ENCODE measurements at regions not wholly inside any gene's neighbourhood (a gene's known extent, or its start where the extent isn't known, plus 50 kb on each side); places are given as distances from the start of the nearest gene placed in this dataset.

DNA sequence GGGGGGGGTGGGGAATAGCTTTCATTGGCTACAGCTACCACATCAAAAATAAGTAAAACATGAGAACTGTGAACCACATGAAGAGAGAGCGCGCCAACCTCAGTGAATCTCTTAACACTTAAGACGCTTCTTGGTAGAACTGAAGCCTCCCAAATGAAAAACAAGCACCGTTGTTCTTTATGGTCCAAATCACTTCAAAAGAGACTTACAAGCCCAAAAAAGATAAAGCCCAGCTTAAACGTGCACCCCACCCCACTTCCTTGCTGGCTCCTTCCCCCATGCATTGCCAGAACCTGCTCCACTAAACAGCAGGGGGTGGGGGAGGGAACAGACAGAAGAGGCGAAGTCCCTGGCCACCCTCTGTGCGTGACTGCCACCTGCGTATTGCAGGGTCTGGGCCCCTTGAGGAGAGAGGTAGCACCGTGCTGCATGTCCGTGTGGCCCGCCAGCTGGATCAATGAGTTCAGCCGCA lies 479.1 kb downstream of the FOXO1 start:
- H3K27me3 Mint-ChIP-seq = peaks cover 23% of the 10 kb centered on the region
- no peak for DNase-seq (ENCODE audit: low spot score, unreplicated experiment)

DNA sequence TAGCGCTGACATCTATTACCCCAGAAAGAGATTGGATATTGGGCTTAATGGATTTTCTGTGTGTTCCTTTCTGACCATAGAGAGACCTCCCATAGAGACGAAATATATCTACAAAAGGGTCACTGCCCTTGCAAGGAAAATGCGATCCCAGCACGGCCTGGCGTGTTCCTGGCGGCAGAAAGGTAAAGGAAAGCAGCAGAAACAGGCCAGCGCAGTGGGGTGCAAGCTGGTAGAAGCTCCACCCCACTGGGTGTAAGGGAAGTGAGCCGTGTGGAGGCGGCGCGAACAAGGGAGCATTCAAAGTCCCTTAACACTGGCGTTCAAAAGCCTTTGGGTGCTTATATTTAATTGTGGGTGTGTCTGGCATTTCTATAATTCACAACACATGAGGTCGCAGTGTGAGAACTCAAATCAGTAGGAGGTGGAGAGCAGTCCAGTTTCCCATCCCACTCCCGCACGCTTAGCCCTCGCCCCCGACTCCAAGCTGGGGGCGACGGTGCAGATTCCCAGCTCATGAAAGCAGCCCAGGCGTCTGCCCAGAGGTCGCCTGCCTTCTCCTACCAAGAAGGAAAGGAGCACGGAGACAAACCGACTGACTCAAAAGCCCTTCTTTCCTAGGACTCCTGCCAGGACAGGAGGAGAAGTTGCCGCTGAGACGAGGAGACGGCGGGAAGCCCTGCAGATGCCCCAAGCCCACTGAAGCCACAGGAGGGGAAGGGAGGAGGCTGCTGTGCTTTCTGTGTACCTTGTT lies 478.4 kb downstream of the FOXO1 start:
- H3K4me1 Mint-ChIP-seq (ENCODE audit: low read depth) = peaks cover 38% of the 10 kb centered on the region
- no peak overlapping the region for H3K4me3 Mint-ChIP-seq (ENCODE audit: low read depth)
- no peak for DNase-seq (ENCODE audit: low spot score, unreplicated experiment)
- peaks cover 23% of the 10 kb centered on the region for H3K27me3 Mint-ChIP-seq
- no peak overlapping the region for H3K27ac Mint-ChIP-seq
- no peaks in the 10 kb centered on the region for H3K36me3 Mint-ChIP-seq (ENCODE audit: insufficient read depth)
- TF ChIP-seq, protein P1, sequence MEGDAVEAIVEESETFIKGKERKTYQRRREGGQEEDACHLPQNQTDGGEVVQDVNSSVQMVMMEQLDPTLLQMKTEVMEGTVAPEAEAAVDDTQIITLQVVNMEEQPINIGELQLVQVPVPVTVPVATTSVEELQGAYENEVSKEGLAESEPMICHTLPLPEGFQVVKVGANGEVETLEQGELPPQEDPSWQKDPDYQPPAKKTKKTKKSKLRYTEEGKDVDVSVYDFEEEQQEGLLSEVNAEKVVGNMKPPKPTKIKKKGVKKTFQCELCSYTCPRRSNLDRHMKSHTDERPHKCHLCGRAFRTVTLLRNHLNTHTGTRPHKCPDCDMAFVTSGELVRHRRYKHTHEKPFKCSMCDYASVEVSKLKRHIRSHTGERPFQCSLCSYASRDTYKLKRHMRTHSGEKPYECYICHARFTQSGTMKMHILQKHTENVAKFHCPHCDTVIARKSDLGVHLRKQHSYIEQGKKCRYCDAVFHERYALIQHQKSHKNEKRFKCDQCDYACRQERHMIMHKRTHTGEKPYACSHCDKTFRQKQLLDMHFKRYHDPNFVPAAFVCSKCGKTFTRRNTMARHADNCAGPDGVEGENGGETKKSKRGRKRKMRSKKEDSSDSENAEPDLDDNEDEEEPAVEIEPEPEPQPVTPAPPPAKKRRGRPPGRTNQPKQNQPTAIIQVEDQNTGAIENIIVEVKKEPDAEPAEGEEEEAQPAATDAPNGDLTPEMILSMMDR (IDR thresholded peaks at IDR 0.05; ENCODE audit: unreplicated experiment) = no peak
- H3K9me3 Mint-ChIP-seq (ENCODE audit: low read depth) = no peaks in the 10 kb centered on the region

More for the DNA sequence above, 479.1 kb downstream of the FOXO1 start:
- Mint-ChIP-seq H3K4me3 (ENCODE audit: low read depth) (no peak overlapping the region), H3K4me1 (ENCODE audit: low read depth) (peaks cover 37% of the 10 kb centered on the region), H3K36me3 (ENCODE audit: insufficient read depth) (no peaks in the 10 kb centered on the region), H3K27ac (no peak overlapping the region), H3K9me3 (ENCODE audit: low read depth) (no peaks in the 10 kb centered on the region)
- TF ChIP-seq, protein P1 (IDR thresholded peaks at IDR 0.05; ENCODE audit: unreplicated experiment) = no peak

DNA sequence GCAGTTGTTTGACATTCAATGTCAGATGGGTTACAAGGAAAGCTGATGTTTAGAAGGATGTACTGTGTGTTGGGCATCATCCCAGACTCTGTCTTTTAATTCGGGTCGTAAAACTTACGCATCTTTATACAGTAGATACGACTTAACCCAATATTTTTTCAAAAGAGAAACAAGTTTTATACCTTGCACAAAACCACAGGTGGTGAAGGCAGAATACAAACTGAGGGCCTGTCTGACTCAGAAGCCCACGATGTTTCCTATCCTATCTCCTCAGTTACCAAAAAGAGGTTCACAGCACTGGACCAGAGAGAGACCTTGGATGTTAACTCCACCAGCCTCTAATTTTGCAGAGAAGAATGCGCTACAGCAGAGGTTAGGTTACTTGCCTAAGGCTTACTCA lies 477.0 kb downstream of the FOXO1 start:
- Mint-ChIP-seq H3K4me3 (ENCODE audit: low read depth) (no peak overlapping the region), H3K27ac (no peak overlapping the region), H3K4me1 (ENCODE audit: low read depth) (peaks cover 35% of the 10 kb centered on the region), H3K9me3 (ENCODE audit: low read depth) (no peaks in the 10 kb centered on the region), H3K27me3 (peaks cover 26% of the 10 kb centered on the region), H3K36me3 (ENCODE audit: insufficient read depth) (no peaks in the 10 kb centered on the region)
- TF ChIP-seq, protein P1 (IDR thresholded peaks at IDR 0.05; ENCODE audit: unreplicated experiment) = no peak
- DNase-seq (ENCODE audit: low spot score, unreplicated experiment) = no peak

DNA sequence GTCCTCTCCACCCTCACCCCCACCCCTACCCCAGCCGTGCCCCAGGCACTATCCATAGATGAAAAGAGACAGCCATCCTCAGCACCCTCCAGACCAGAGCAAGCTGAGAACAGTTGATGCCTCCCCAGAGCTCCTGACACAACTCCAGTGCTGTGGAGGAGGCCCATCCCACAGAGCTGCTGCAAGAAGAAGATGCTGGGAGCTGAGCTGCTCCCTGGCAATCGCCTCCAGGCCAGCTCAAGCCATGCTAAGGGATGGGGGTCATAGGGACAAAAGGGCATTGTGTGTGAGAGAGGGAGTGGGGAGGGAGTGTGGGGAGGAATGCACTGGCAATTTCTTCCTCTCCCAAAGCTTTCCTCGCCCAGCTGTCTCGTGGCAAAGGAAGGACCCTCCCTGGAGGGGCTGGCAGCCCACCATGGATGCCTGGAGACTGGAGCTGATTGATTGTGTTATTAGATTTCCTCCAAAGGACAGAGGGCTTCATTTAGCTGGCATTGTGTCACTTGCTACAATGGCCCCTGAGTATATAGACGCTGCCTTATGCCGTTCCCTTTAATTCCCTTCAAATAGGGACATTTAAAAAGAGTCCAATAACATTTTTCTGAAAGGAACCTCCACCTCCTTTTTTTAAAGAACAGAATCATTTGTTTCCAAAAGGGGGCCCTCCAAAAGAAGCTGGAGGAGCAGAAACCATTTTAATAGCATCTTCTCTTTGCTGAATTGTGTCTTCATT lies 476.4 kb downstream of the FOXO1 start:
- Mint-ChIP-seq H3K9me3 (ENCODE audit: low read depth) (peaks cover 2% of the 10 kb centered on the region), H3K4me1 (ENCODE audit: low read depth) (peaks cover 35% of the 10 kb centered on the region), H3K27ac (peak overlapping the region; percentile 77), H3K36me3 (ENCODE audit: insufficient read depth) (no peaks in the 10 kb centered on the region), H3K27me3 (peaks cover 28% of the 10 kb centered on the region), H3K4me3 (ENCODE audit: low read depth) (no peak overlapping the region)
- TF ChIP-seq, protein P1 (IDR thresholded peaks at IDR 0.05; ENCODE audit: unreplicated experiment) = no peak
- no peak for DNase-seq (ENCODE audit: low spot score, unreplicated experiment)

DNA sequence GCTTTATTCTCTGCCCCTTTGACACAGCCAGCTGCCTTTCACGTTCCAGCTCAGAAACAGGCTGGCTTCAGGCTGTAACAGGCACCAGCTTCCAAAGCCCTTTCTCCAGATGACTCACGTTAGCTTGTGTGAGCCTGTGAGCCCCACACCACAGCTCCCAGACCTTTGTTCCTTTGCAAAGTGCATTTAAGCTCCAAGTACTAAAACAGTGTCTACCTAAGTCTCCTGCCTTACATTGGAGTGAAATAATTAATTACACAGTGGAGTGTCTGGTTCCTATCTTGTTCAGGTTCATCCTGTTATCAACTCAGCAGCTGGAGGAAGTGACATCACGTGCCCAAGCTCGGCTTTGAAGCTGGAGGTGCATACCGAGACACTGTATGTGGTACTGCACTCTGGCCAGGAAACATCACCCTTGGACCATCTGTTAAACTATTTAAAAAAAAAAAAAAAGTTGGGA lies 475.8 kb downstream of the FOXO1 start:
- peaks cover 22% of the 10 kb centered on the region for H3K27me3 Mint-ChIP-seq
- TF ChIP-seq, protein P1 (IDR thresholded peaks at IDR 0.05; ENCODE audit: unreplicated experiment) = no peak
- H3K9me3 Mint-ChIP-seq (ENCODE audit: low read depth) = peaks cover 2% of the 10 kb centered on the region
- peak overlapping the region; percentile 77 for H3K27ac Mint-ChIP-seq
- no peaks in the 10 kb centered on the region for H3K36me3 Mint-ChIP-seq (ENCODE audit: insufficient read depth)
- no peak overlapping the region for H3K4me3 Mint-ChIP-seq (ENCODE audit: low read depth)
- no peak for DNase-seq (ENCODE audit: low spot score, unreplicated experiment)
- H3K4me1 Mint-ChIP-seq (ENCODE audit: low read depth) = peaks cover 35% of the 10 kb centered on the region
